Activated CD4-positive, alpha-beta T cell treated with anti-CD3 and anti-CD28 coated beads, Interleukin-2, amount 50 U/mL, for 4 hours (primary cell): ENCODE measurements at regions not wholly inside any gene's neighbourhood (a gene's known extent, or its start where the extent isn't known, plus 50 kb on each side); places are given as distances from the start of the nearest gene placed in this dataset.

Experiments used
- DNase-seq, 2 experiments: peaks; one replicate each; pipeline ENCODE4 v3.0.0-alpha.2; 2020

GRCh38 chr14:87149583-87150354, 843.2 kb downstream of the GALC start:
- DNase-seq: no peak

GRCh38 chr14:87148655-87149054, 844.3 kb downstream of the GALC start:
- no peak for DNase-seq

- DNase-seq: no peak
These were observed 850.3 kb downstream of the GALC start for GRCh38 chr14:87142551-87143211.

- DNase-seq: no peak
These were observed 851.2 kb downstream of the GALC start for GRCh38 chr14:87141801-87142200.

GRCh38 chr14:87139299-87139698, 853.7 kb downstream of the GALC start:
- no peak for DNase-seq

- DNase-seq: no peak
These were observed 859.7 kb downstream of the GALC start for GRCh38 chr14:87133073-87133801.

- DNase-seq: no peak
These were observed 861.1 kb downstream of the GALC start for GRCh38 chr14:87131879-87132278.

GRCh38 chr14:87122166-87122565, 870.8 kb downstream of the GALC start:
- DNase-seq: no peak

GRCh38 chr14:87121716-87122115, 871.3 kb downstream of the GALC start:
- no peak for DNase-seq

- DNase-seq: no peak
These were observed 877.7 kb downstream of the GALC start for GRCh38 chr14:87115234-87115633.

- DNase-seq: no peak
These were observed 879.7 kb downstream of the GALC start for GRCh38 chr14:87113286-87113685.

GRCh38 chr14:87111741-87112140, 881.2 kb downstream of the GALC start:
- no peak for DNase-seq

- no peak for DNase-seq
These were observed 881.9 kb downstream of the GALC start for GRCh38 chr14:87111126-87111525.

- no peak for DNase-seq
These were observed 883.7 kb downstream of the GALC start for GRCh38 chr14:87109271-87109670.

- no peak for DNase-seq
These were observed 884.3 kb downstream of the GALC start for GRCh38 chr14:87108726-87109125.

- DNase-seq: no peak
These were observed 890.1 kb downstream of the GALC start for GRCh38 chr14:87102811-87103378.

GRCh38 chr14:87097015-87097414, 896.0 kb downstream of the GALC start:
- no peak for DNase-seq

GRCh38 chr14:87094913-87095312, 898.1 kb downstream of the GALC start:
- no peak for DNase-seq

GRCh38 chr14:87088588-87088987, 904.4 kb downstream of the GALC start:
- DNase-seq: no peak

GRCh38 chr14:87087881-87088280, 905.1 kb downstream of the GALC start:
- DNase-seq: no peak

GRCh38 chr14:87084908-87085307, 908.1 kb downstream of the GALC start:
- no peak for DNase-seq

- DNase-seq: no peak
These were observed 910.1 kb downstream of the GALC start for GRCh38 chr14:87082917-87083316.

- no peak for DNase-seq
These were observed 912.0 kb downstream of the GALC start for GRCh38 chr14:87081004-87081403.

- no peak for DNase-seq
These were observed 912.8 kb downstream of the GALC start for GRCh38 chr14:87080146-87080545.
